ENCODE measurements at regions not wholly inside any gene's neighbourhood (a gene's known extent, or its start where the extent isn't known, plus 50 kb on each side); places are given as distances from the start of the nearest gene placed in this dataset.

GRCh38 chr5:89047571-89047970 lies 164.6 kb upstream of the MEF2C start:
- WGBS, 2 donors = 79 to 91% methylated on average over 1 of the region's 1 CpG
- TF ChIP-seq POLR2A (IDR thresholded peaks at IDR 0.05) (no peak), CTCF (IDR thresholded peaks at IDR 0.05) (no peak)
- intact Hi-C loops (cut with DNase I) = no loop called here
- no peaks in the 10 kb centered on the region for H3K36me3 ChIP-seq (replicated peaks in 1 of 2; ENCODE audit: insufficient read depth in 1 of 2, low read depth in 2 of 2)
- no peaks in the 10 kb centered on the region for H3K27me3 ChIP-seq
- H3K4me3 ChIP-seq = no peak overlapping the region
- H3K4me1 ChIP-seq = no peaks in the 10 kb centered on the region
- DNase-seq (no peak), ATAC-seq (no peak)
- H3K27ac ChIP-seq = no peak overlapping the region
- no peaks in the 10 kb centered on the region for H3K9me3 ChIP-seq

GRCh38 chr5:89045216-89045615 lies 162.2 kb upstream of the MEF2C start:
- WGBS, 2 donors = 76 to 80% methylated on average over 3 of the region's 3 CpGs
- Histone ChIP-seq H3K27me3 (no peaks in the 10 kb centered on the region), H3K4me3 (no peak overlapping the region), H3K36me3 (replicated peaks in 1 of 2; ENCODE audit: insufficient read depth in 1 of 2, low read depth in 2 of 2) (no peaks in the 10 kb centered on the region), H3K4me1 (no peaks in the 10 kb centered on the region), H3K9me3 (no peaks in the 10 kb centered on the region), H3K27ac (no peak overlapping the region)
- DNase-seq = no peak
- TF ChIP-seq CTCF (IDR thresholded peaks at IDR 0.05) (no peak), POLR2A (IDR thresholded peaks at IDR 0.05) (no peak)
- no peak for ATAC-seq
- intact Hi-C loops (cut with DNase I) = no loop called here

- no peak for DNase-seq
- 70 to 86% methylated on average over 5 of the region's 5 CpGs for WGBS, 2 donors
- ATAC-seq = no peak
Observed at GRCh38 chr5:89044674-89045200, 161.8 kb upstream of the MEF2C start.

GRCh38 chr5:89043676-89044075 lies 160.7 kb upstream of the MEF2C start:
- H3K36me3 ChIP-seq (replicated peaks in 1 of 2; ENCODE audit: insufficient read depth in 1 of 2, low read depth in 2 of 2) = no peaks in the 10 kb centered on the region
- H3K4me3 ChIP-seq = no peak overlapping the region
- no peaks in the 10 kb centered on the region for H3K9me3 ChIP-seq
- intact Hi-C loops (cut with DNase I) = no loop called here
- no peak overlapping the region for H3K27ac ChIP-seq
- no peaks in the 10 kb centered on the region for H3K4me1 ChIP-seq
- ATAC-seq (no peak), DNase-seq (no peak)
- 8 to 13% methylated on average over 1 of the region's 1 CpG for WGBS, 2 donors
- no peaks in the 10 kb centered on the region for H3K27me3 ChIP-seq
- no peak for TF ChIP-seq CTCF (IDR thresholded peaks at IDR 0.05)
- no peak for TF ChIP-seq POLR2A (IDR thresholded peaks at IDR 0.05)

More at GRCh38 chr5:89044674-89045200, 161.8 kb upstream of the MEF2C start:
- intact Hi-C loops (cut with DNase I) = no loop called here
- H3K27ac ChIP-seq = no peak overlapping the region
- H3K9me3 ChIP-seq = no peaks in the 10 kb centered on the region
- H3K4me1 ChIP-seq = no peaks in the 10 kb centered on the region
- H3K36me3 ChIP-seq (replicated peaks in 1 of 2; ENCODE audit: insufficient read depth in 1 of 2, low read depth in 2 of 2) = no peaks in the 10 kb centered on the region
- H3K27me3 ChIP-seq = no peaks in the 10 kb centered on the region
- no peak for TF ChIP-seq POLR2A (IDR thresholded peaks at IDR 0.05)
- no peak for TF ChIP-seq CTCF (IDR thresholded peaks at IDR 0.05)
- H3K4me3 ChIP-seq = no peak overlapping the region

- intact Hi-C loops (cut with DNase I) = no loop called here
- ATAC-seq = no peak
Observed at GRCh38 chr5:89042746-89043145, 159.8 kb upstream of the MEF2C start.

More at GRCh38 chr5:89042746-89043145, 159.8 kb upstream of the MEF2C start:
- Histone ChIP-seq H3K27ac (no peak overlapping the region), H3K36me3 (replicated peaks in 1 of 2; ENCODE audit: insufficient read depth in 1 of 2, low read depth in 2 of 2) (no peaks in the 10 kb centered on the region), H3K4me1 (no peaks in the 10 kb centered on the region), H3K4me3 (no peak overlapping the region), H3K9me3 (no peaks in the 10 kb centered on the region), H3K27me3 (no peaks in the 10 kb centered on the region)
- DNase-seq = no peak
- TF ChIP-seq CTCF (IDR thresholded peaks at IDR 0.05) (no peak), POLR2A (IDR thresholded peaks at IDR 0.05) (no peak)
- 43 to 50% methylated on average over 2 of the region's 2 CpGs for WGBS, 2 donors
